Stimulated activated effector memory CD8-positive, alpha-beta T cell treated with anti-CD3 and anti-CD28 coated beads, Interleukin-12 subunit alpha, Interleukin-12 subunit beta, amount 100 ng/mL, for 72 hours (primary cell): ENCODE measurements at regions not wholly inside any gene's neighbourhood (a gene's known extent, or its start where the extent isn't known, plus 50 kb on each side); places are given as distances from the start of the nearest gene placed in this dataset.

Experiments
- ATAC-seq: fragments of 150-1000 bp; cut with Tn5 transposase; 2 replicates; pipeline ENCODE4 v1.10.0; 2021
- DNase-seq, 2 donors: peaks; one replicate each; pipeline ENCODE4 v3.0.0; 2021 to 2022; ENCODE audit warnings: low spot score in 2 of 2
- H3K27ac Mint-ChIP-seq: one replicate; pipeline ENCODE4 v1.8.0; 2022; ENCODE audit warnings: mild to moderate bottlenecking, mixed read lengths
- H3K36me3 Mint-ChIP-seq: one replicate; pipeline ENCODE4 v1.8.0; 2022; ENCODE audit warnings: mild to moderate bottlenecking, mixed read lengths
- H3K4me1 Mint-ChIP-seq: one replicate; pipeline ENCODE4 v1.8.0; 2022; ENCODE audit warnings: mixed read lengths
- H3K4me3 Mint-ChIP-seq: one replicate; pipeline ENCODE4 v1.8.0; 2022; ENCODE audit warnings: mild to moderate bottlenecking, mixed read lengths
- H3K9me3 Mint-ChIP-seq: one replicate; pipeline ENCODE4 v1.8.0; 2022; ENCODE audit warnings: mixed read lengths

DNA sequence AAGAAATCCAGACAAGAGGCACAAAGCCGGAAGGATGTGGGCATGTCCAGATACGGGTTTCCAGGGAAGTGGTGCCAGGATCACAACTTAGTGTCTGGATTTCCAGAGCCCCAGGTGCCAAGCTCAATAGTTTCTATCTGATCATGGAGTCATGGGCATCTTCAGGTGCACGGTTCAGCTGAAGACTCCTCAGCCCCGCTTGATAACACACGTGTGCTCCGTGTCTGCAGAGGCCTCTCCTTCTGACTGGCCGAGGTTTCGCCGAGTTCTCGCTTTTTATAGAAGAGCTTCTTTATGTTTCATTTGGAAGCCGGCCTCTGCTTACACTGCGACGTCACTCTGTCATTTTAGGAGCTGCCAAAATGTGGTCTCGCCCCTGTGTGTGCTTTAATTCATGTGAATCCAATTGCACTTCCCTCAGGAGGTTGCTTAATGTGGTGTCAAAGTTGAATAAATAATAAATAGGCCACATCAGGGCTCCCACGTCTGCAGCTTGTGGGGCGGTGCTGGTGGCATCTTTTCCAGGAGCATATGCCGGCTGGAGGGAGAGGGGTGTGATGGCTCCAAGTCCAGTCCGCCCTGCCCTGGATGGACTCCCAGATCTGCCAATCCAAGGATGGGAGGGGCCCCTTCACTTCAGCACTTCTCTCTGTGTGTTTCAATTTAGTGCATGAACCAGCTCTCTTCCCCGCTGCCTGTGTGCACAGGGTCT lies 1410.8 kb downstream of the TBC1D22A start:
- ATAC-seq = no peak
- H3K4me3 Mint-ChIP-seq = no peak overlapping the region

DNA sequence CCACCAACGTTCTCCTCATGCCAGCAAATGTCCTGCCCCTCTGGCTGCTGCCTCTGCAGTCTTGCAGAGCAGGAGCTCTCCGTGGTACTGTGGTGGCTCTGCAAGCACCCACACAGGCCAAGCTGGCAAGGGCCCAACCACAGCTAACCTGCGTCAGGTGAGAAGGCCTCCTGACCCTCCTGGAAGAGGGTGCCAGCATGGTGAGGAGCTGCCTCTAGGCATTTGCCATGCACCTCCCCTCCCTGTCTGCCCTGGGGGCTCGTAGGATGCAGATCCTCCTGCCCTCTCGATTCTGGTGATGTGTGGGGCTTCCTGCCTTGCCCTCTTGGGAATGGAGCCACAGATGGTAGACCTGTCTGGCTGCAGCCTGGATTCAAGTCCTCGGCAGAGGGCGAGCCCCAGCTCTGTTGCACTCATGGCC lies 1408.8 kb downstream of the TBC1D22A start:
- DNase-seq = no peak
- Mint-ChIP-seq H3K9me3 (no peaks in the 10 kb centered on the region), H3K4me1 (no peaks in the 10 kb centered on the region), H3K4me3 (no peak overlapping the region), H3K36me3 (no peaks in the 10 kb centered on the region), H3K27ac (no peak overlapping the region)
- ATAC-seq = no peak

More for the DNA sequence above, 1410.8 kb downstream of the TBC1D22A start:
- H3K4me1 Mint-ChIP-seq = no peaks in the 10 kb centered on the region
- H3K27ac Mint-ChIP-seq = no peak overlapping the region
- DNase-seq = no peak
- no peaks in the 10 kb centered on the region for H3K9me3 Mint-ChIP-seq
- no peaks in the 10 kb centered on the region for H3K36me3 Mint-ChIP-seq

DNA sequence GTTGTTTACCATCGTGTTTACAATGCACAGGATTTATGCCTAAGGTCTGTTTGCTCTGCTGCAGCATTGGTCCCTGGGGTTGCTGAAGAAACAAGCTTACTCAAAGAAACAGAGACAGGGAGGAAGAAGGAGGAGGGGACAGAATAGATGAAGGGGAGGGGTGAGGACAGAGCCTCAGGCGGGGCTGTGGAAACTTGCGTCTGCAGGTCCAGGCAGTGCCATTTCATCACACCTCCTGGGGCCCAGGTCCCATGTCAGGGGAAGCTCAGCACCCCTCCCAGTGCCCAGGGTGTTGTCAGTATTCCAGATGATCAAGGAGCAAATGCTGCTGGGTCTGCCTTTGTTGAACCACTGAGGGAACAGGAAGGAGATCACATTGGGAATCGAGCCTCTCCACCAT lies 1406.8 kb downstream of the TBC1D22A start:
- no peak for ATAC-seq
- Mint-ChIP-seq H3K4me3 (no peak overlapping the region), H3K27ac (no peak overlapping the region), H3K9me3 (no peaks in the 10 kb centered on the region), H3K36me3 (no peaks in the 10 kb centered on the region), H3K4me1 (no peaks in the 10 kb centered on the region)
- DNase-seq = no peak

DNA sequence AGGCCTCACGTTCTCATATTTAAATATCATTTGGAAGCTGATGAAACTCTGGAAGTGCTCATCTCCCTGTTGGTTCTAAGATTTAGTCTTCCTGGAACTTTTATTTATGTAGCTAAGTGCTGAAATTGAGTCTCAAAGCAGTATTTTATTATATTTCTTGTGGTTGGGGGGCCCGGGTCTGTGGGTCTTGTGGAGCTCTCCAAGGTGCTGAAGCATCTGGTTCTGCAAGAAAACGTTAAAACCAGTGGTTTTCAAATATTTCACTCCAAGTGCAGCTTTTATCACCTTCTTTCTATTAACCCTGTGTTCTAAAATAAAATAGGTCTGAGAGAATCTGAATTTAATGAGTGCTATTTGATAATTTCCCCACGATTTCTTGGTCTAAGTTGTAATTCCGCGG lies 1404.8 kb downstream of the TBC1D22A start:
- H3K4me3 Mint-ChIP-seq = no peak overlapping the region

DNA sequence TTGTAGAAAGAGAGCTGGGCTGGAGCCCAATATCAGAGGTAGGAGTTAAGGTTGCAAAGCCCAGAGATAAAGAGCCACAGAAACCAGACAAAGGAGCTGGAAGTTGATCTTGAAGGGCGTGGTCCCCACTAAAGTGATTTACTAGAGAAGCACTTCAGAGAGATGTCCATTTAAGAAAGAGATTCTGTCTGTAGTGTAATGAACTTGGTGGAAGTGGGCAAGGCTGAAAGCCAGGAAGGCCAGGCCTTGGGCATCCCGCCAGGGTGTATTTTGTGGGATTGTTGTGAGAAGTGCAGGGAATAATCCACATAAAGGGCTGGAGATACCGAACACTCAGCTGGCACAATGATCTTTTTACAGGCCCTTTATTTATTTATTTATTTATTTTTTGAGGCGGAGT lies 1398.8 kb downstream of the TBC1D22A start:
- Mint-ChIP-seq H3K9me3 (no peaks in the 10 kb centered on the region), H3K4me1 (no peaks in the 10 kb centered on the region), H3K4me3 (no peak overlapping the region), H3K36me3 (no peaks in the 10 kb centered on the region), H3K27ac (no peak overlapping the region)
- DNase-seq (no peak), ATAC-seq (no peak)

More for the DNA sequence above, 1404.8 kb downstream of the TBC1D22A start:
- DNase-seq (no peak), ATAC-seq (no peak)
- Mint-ChIP-seq H3K4me1 (no peaks in the 10 kb centered on the region), H3K36me3 (no peaks in the 10 kb centered on the region), H3K27ac (no peak overlapping the region), H3K9me3 (no peaks in the 10 kb centered on the region)

DNA sequence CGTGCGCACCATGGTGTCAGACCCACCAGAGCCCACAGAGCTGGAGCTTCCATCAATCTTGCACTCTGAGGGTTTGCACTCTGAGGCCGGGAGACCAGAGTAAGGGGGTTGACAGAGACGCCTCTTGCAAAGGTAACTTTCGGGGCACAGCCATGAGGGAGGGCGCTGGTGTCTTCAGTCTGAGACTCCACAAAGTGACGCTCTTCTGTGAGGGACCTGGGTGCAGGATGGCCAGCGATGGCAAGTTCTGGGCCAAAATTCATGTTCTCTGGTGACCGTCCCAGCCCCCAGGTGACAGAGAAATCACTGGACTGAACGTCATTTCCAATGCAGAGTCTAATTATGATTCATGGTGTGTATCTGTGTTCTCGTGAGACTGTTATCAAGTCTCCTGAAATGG lies 1395.2 kb downstream of the TBC1D22A start:
- H3K4me3 Mint-ChIP-seq = no peak overlapping the region
- ATAC-seq = no peak
- no peak for DNase-seq
- H3K27ac Mint-ChIP-seq = no peak overlapping the region
- H3K4me1 Mint-ChIP-seq = no peaks in the 10 kb centered on the region
- H3K36me3 Mint-ChIP-seq = no peaks in the 10 kb centered on the region
- no peaks in the 10 kb centered on the region for H3K9me3 Mint-ChIP-seq

DNA sequence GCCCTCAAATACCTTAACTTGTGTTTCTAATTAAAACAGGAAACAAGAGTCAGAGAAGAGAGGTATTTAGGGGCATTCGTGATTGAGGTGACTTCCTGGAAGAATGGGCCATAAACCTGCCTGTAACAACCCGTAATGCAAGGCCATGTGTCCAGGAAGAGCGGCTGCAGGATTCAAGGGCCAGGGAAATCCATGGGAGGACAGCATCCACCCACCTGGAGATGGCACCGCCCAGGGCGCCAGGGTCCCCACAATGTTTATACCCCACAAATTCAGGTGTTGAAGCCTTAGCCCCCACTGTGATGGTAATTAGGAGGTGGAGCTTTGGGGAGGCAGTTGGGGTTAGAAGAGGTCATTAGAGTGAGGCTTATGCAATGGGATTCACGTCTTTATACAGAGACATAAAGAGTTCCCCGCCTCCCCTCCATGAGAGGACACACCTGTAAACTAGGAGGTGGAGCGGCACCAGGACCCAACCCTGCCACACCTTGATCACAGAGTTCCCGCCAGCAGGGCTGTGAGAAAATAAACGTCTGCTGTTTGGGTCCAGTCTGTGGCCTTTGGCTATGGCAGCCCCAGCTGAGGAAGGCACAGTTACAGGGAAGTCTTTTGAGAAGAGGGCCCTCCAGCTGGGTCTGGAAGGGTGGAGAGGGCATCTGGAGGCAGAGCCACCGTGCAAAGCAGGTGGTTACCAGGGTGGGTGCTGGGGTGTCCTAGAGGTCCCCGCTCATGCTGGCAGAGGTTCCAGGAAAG lies 1394.3 kb downstream of the TBC1D22A start:
- H3K4me1 Mint-ChIP-seq = no peaks in the 10 kb centered on the region
- H3K27ac Mint-ChIP-seq = no peak overlapping the region
- H3K4me3 Mint-ChIP-seq = no peak overlapping the region
- ATAC-seq (no peak), DNase-seq (no peak)
- H3K9me3 Mint-ChIP-seq = no peaks in the 10 kb centered on the region
- H3K36me3 Mint-ChIP-seq = no peaks in the 10 kb centered on the region

DNA sequence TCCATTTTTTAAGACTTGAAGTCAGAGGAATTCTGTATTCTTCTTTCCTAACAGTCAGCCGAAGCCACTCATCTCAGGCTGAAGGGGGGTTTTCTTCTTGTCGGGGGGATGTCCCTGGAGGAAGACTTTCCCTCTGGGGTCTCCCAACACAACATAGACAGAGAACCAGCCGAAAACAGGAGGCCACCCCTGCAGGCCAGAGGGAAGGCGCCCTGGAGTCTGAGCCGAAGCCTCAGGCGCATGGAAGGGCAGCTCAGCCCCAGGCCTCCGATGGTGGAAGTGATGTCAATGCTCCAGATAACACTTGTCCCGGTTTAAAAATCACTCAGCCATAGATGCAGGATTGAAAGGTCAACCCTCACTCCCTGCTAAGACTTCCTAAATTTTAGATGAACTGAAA lies 1393.0 kb downstream of the TBC1D22A start:
- ATAC-seq (no peak), DNase-seq (no peak)
- Mint-ChIP-seq H3K4me1 (no peaks in the 10 kb centered on the region), H3K27ac (no peak overlapping the region), H3K9me3 (no peaks in the 10 kb centered on the region), H3K4me3 (no peak overlapping the region), H3K36me3 (no peaks in the 10 kb centered on the region)

DNA sequence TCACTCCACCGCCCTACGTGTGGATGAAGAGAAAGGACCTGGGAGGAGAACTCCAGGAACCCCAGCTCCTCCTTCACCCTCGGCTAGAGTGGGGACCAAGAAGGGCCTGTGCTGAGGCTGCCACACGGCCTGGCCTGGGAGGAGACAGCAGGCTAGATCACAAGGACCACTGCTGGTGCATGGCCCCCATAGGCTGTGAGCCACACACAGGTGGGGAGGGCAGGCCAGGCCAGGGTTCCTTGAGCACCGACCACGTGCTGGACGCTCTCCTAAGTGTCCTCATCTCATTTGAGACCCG lies 1392.4 kb downstream of the TBC1D22A start:
- Mint-ChIP-seq H3K4me1 (no peaks in the 10 kb centered on the region), H3K4me3 (no peak overlapping the region), H3K36me3 (no peaks in the 10 kb centered on the region), H3K27ac (no peak overlapping the region), H3K9me3 (no peaks in the 10 kb centered on the region)
- ATAC-seq (no peak), DNase-seq (no peak)

DNA sequence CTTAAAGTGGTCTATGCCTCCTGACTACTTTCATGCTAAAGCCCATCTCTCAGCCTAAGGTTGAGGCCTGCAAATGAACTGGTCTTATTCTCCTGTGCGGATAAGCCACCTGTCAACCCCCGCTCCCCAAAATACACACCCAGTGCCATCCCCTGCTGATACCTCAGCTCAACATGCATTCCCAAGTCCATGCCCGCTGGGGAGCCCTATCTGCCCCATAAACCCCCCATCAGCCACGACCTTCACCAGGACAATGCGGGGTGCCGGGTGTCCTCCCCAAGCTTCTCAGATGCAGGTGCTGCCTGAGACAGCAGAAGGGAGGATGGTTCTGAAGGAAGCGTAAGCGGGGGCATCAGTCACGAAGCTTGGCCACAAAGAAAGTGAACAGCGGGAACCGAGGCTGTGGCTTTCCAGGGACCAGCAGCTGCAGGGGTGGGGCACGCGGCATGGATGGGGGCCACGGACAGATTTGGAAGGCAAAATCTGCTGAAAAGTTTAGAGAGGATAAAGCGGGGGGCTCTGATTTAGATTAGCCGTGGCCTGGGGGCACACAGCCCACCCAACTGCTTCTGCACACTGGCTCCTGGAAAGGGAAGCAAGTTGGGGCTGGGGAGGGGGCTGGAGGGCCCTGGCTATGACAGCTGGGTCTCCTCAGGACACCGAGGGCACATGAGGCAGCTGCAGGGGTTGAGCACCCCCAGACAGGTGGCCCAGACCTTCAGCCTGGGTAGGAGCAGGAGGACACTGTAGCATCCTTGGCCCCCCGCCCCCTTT lies 1391.9 kb downstream of the TBC1D22A start:
- Mint-ChIP-seq H3K27ac (no peak overlapping the region), H3K36me3 (no peaks in the 10 kb centered on the region), H3K9me3 (no peaks in the 10 kb centered on the region), H3K4me3 (no peak overlapping the region), H3K4me1 (no peaks in the 10 kb centered on the region)
- ATAC-seq (no peak), DNase-seq (no peak)

DNA sequence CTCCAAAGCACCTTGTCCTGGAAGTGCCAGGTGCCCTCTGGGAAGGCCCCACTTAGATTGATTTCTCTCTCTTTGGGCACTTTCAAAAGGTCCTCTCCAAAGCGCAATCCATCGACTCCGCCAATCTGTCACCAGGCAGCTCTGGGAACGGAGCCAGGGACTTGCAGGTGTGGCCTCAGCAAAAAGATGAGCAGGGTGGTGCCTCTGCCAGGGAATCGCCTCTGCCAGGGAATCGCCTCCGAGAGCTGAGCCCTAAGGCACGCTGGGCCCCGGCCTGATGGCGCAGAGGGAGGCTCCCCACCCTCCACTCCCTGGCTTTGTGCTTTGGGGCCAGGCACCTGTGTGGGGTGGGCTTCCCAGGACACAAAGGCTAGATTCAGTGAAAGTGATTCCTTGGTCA lies 1391.3 kb downstream of the TBC1D22A start:
- Mint-ChIP-seq H3K9me3 (no peaks in the 10 kb centered on the region), H3K27ac (no peak overlapping the region), H3K4me3 (no peak overlapping the region), H3K4me1 (no peaks in the 10 kb centered on the region), H3K36me3 (no peaks in the 10 kb centered on the region)
- no peak for DNase-seq
- ATAC-seq = no peak

DNA sequence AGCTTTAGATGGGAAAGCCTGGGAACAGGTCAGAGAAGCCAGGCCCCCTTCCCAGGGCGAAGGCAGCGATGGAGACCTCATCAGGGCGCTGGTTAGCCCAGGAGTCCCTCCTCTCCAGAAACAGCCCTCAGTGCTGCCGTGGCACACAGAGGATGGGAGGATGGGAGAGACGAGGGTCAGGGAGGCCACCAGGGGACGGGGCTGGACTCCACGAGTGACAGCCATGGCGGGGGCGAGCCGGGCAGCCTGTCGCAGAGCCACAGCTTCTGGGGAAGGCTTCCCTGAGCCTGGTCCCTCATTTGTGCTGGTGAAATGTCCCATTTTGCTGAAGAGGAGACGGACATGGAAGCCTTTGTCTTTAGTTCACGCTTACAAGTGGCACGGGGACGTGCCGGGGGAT lies 1390.5 kb downstream of the TBC1D22A start:
- ATAC-seq = no peak

DNA sequence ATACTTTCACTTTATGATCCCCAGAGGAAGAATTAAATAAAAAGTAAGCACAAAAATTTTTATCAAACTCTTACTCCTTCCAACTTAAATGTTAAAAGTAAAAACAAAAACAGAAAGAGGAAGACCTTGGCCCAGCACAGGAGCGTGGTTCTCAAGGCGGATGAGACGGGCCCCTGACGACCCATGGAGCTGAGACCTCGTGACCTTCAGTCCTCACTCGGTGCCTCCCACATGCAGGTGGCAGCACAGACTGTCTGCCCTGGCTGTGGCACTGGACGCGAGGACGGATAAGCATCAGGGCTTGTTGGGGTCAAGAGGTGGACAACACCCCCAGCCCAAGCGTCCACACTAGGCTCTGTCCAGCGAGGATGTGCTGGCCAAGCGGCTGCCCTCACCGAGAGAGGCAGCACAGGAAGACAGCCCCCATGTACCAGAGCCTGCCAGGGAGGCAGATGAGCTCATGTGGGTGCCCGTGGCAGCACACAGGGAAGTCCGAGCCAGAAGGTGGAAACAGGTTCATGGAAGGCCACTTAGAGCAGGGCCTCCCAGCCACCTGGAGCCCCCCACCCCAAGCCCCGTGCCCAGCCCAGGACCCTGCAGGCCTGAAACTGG lies 1389.8 kb downstream of the TBC1D22A start:
- Mint-ChIP-seq H3K4me3 (no peak overlapping the region), H3K36me3 (no peaks in the 10 kb centered on the region), H3K27ac (no peak overlapping the region), H3K4me1 (no peaks in the 10 kb centered on the region), H3K9me3 (no peaks in the 10 kb centered on the region)
- no peak for DNase-seq
- ATAC-seq = no peak

More for the DNA sequence above, 1390.5 kb downstream of the TBC1D22A start:
- Mint-ChIP-seq H3K27ac (no peak overlapping the region), H3K36me3 (no peaks in the 10 kb centered on the region), H3K9me3 (no peaks in the 10 kb centered on the region), H3K4me1 (no peaks in the 10 kb centered on the region), H3K4me3 (no peak overlapping the region)
- DNase-seq = no peak

DNA sequence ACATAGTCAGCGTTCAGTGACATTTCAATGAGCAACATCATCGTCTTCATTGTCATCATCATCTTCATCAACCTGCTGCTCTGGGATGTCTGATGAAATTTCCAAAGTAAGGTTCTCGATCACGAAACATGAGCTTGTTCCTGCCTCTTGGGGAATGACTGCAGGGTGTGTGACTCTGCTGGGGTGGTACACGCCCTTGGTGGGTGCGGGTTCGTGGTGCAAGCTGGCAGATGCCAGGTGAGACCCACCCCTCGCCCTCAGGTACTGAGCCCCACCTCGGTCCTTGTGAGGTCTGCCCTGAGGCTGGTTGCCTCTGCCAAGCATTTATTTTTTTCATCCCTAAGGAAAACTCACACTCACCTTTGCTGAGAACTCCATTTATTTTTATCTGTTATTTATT lies 1389.2 kb downstream of the TBC1D22A start:
- Mint-ChIP-seq H3K36me3 (no peaks in the 10 kb centered on the region), H3K4me1 (no peaks in the 10 kb centered on the region), H3K9me3 (no peaks in the 10 kb centered on the region), H3K4me3 (no peak overlapping the region), H3K27ac (no peak overlapping the region)
- DNase-seq = no peak
- ATAC-seq = no peak

DNA sequence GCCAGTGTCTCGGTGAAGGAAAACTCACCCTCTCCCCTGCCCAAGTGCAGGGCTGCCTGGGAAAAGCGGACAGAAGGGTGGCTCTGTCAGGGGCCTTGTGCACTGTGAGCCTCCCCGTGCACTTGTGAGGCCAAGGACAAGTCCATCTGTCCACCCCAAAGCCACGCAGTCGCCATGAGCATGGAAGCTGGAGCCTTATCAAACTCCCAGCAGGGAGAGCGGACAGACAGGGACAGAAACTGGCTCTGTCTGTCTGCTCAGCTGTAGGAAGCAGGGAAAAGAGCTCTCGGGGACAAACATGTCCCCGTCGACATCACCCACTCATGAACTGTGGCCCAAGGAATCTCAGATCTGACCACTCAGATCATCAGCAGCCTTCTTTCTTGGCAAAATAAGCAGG lies 1385.4 kb downstream of the TBC1D22A start:
- Mint-ChIP-seq H3K27ac (no peak overlapping the region), H3K4me3 (no peak overlapping the region), H3K9me3 (no peaks in the 10 kb centered on the region), H3K36me3 (no peaks in the 10 kb centered on the region), H3K4me1 (no peaks in the 10 kb centered on the region)
- ATAC-seq (no peak), DNase-seq (no peak)
